ENCODE measurements at regions not wholly inside any gene's neighbourhood (a gene's known extent, or its start where the extent isn't known, plus 50 kb on each side); places are given as distances from the start of the nearest gene placed in this dataset.

- no peak for DNase-seq (ENCODE audit: low read depth in 2 of 2)
Observed at GRCh38 chr17:55584055-55584685, 72.9 kb upstream of the SMIM36 start.

- no peak for DNase-seq (ENCODE audit: low read depth in 2 of 2)
Observed at GRCh38 chr17:55582897-55583296, 71.6 kb upstream of the SMIM36 start.

DNA sequence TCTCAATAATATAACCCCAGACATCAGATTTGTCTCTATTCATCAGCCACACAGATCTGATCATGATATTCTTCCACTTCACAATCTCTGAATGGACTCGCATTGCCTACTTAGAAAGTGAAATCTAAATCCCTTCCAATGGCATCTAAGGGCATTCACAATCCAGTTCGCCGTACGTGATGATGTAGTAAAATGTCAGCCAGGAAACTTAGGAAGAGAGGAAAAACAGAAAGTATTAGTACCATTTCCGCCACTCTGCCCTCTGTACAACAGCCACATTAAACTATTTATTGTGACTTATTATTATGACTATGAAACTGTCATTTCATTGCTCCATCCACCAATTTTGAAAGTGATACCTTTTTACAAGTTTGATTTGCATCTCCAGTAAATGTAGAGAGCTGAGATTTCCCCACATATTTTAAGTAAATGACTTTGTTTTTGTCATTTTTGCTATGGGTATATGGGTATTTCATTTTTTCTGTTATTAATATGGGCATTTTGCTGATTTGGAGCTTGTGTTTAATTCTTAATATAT is 69.4 kb upstream of the SMIM36 start:
- no peak for DNase-seq (ENCODE audit: low read depth in 2 of 2)

DNA sequence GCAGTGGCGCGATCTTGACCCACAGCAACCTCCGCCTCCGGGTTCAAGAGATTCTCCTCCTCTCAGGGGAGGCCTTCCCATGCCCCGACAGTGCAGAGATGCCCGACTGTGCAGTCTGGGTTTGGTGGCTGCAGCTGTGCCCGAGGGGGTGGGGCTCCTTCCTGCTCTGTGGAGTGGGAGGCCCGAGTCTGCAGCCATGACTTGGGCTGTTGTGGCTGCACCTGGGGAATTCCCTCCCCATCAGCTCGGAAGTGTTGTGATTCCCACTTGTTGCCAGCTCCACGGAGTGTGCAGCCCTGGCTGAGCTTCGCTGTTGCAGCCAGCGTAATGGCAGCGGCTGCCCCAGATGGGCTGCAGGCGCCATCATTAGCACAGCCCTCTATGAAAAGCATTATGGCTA is 66.4 kb upstream of the SMIM36 start:
- DNase-seq (ENCODE audit: low read depth in 2 of 2): no peak

GRCh38 chr17:55576996-55577586 is 65.8 kb upstream of the SMIM36 start:
- no peak for DNase-seq (ENCODE audit: low read depth in 2 of 2)

- peak in 1 of 2 experiments; percentile 42 for DNase-seq (ENCODE audit: low read depth in 2 of 2)
Observed at GRCh38 chr17:55576237-55576995, 65.2 kb upstream of the SMIM36 start.

DNA sequence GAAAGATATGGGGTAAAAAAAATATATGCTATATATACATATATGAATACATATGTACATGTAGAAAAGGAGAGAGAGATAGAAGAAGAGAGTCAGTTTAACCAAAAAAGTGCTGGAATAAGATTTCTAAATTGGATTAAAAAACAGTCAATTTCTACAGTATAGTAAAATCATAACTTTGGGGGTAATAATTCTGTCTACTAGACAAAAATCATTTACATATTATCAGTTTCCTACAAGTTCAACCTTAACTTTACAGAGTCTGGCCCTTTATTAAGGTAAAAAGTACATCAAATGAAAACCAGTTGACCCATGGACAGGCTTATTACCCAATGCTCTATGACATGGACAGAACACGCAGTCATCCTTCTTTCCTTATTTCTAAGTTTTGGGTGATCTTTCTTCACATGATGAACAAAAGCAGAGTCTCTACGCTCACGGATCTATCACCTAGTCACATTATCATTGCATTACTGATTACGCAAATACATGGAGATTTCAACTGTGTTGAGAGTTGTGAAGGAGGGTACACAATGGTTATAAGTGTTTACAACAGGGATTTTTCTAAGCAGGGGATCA is 63.9 kb upstream of the SMIM36 start:
- no peak for DNase-seq (ENCODE audit: low read depth in 2 of 2)

- no peak for DNase-seq (ENCODE audit: low read depth in 2 of 2)
Observed at GRCh38 chr17:55572599-55572998, 61.3 kb upstream of the SMIM36 start.

DNA sequence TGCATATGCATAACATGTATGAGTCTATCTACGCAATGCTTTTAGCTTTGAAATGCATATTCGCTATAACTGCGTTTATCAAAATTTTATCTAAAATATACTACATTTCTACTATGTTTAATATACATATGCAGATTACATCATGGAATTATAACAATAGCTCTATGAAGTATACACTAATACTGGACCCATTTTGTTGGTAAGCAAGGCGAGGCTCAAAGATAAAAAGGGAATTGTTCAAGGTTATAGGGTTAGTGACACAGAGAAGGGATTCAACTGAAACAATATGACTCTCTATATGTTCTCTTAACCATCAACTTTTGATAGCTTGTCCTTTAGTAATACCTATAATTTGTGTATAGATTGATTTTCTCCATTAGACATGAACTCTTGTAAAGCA is 60.9 kb upstream of the SMIM36 start:
- DNase-seq (ENCODE audit: low read depth in 2 of 2): no peak

GRCh38 chr17:55571095-55571494 is 59.8 kb upstream of the SMIM36 start:
- no peak for DNase-seq (ENCODE audit: low read depth in 2 of 2)

DNA sequence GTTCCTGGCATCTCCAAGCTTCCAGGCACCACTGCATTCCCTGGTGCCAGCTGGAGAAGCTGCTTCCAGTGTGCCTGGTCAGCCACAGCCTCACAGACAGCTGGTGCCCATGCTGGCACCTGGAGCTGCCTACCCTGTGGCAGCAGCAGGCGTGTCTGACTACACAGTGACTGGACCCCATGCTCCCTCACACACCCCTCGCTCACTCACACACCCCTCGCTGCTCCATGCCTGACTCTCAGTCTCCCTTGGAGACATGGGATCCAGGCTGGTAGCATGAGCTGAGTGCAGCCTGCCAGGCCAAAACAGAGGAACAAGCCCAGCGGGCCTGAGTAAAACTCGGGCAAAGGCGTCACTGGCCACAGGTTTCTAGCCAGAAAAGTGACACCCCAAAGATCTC is 59.1 kb upstream of the SMIM36 start:
- no peak for DNase-seq (ENCODE audit: low read depth in 2 of 2)

DNA sequence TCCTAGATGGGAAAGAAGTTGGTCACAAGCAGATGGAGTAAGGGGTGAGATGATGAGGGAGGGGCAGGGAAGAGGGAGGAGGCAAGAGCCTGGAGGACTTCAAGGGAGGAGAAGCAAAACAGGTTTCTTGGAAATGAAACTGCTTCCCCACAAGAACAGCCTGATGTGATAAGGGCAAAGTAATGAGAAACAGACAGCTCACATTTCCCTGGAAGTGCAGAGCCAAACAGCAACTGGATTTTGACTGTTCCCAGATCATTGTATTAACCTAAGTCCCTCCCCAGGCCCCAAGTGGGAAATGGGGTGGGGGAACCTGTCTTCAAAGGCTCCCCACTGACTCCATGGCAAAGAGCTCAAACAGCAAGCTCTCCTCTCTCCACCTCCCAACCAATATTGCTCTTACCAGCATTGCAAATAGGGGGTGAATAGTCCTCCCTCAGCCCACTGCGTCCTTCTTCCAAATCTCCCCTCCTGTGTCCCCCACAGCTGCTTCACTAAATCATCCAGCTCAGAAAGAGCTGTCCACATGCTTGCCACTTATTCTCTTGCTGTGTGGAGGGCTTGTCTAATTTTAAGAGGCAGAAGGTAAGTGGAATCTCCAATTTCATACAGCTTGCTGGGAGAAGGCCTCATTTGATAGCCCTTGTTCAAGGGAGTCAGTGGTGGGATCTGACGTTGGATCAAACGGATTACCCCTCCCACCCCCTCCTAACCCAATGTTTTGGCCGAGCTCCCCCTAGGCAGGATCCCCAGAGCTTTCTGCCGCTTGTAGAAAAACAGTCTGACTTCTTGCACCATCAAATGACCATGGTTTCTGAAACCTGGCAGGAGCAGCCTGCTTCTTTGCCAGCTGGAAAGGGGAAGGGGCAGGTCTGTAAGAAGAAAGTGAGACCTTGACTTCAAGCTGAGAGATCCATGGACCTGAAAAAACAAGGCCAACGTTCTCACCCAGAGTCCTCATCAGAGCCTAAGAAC is 56.3 kb upstream of the SMIM36 start:
- no peak for DNase-seq (ENCODE audit: low read depth in 2 of 2)

- DNase-seq (ENCODE audit: low read depth in 2 of 2): no peak
Observed at GRCh38 chr17:55564081-55564480, 52.8 kb upstream of the SMIM36 start.

DNA sequence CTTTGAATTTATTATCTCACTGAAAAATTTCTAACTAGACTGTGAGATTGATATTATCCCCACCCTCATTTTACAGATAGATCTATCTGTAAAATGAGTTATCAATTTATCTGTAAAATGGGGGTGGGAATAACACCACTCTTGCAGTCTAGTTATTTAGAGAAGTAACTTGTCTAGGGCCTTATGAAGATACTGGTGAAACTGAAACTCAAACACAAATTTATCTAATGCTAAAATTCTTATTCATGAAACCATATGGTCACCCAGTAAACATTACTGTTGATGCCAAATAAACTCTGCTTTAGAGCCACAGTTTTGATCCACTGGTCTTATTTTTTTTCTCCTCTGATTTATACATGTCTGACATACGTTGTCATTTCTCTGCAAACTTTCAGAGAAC is 52.1 kb upstream of the SMIM36 start:
- no peak for DNase-seq (ENCODE audit: low read depth in 2 of 2)

- no peak for DNase-seq (ENCODE audit: low read depth in 2 of 2)
Observed at GRCh38 chr17:55561973-55562495, 50.8 kb upstream of the SMIM36 start.

- DNase-seq (ENCODE audit: low read depth in 2 of 2): no peak
Observed at GRCh38 chr17:55561316-55561972, 50.2 kb upstream of the SMIM36 start.
